HTR-8/SVneo (cell line): ENCODE measurements at regions not wholly inside any gene's neighbourhood (a gene's known extent, or its start where the extent isn't known, plus 50 kb on each side); places are given as distances from the start of the nearest gene placed in this dataset.

ENCODE experiments used
- DNase-seq: peaks from one replicate; pipeline ENCODE4 v3.0.0; 2011; ENCODE audit warnings: low spot score, mixed read lengths; ENCODE audit not compliant: insufficient read length
- FAIRE-seq: peaks from 2 replicates; lab custom pipeline; 2011; peaks lifted over from hg19 to GRCh38; lab: Jason Lieb, UNC

DNA sequence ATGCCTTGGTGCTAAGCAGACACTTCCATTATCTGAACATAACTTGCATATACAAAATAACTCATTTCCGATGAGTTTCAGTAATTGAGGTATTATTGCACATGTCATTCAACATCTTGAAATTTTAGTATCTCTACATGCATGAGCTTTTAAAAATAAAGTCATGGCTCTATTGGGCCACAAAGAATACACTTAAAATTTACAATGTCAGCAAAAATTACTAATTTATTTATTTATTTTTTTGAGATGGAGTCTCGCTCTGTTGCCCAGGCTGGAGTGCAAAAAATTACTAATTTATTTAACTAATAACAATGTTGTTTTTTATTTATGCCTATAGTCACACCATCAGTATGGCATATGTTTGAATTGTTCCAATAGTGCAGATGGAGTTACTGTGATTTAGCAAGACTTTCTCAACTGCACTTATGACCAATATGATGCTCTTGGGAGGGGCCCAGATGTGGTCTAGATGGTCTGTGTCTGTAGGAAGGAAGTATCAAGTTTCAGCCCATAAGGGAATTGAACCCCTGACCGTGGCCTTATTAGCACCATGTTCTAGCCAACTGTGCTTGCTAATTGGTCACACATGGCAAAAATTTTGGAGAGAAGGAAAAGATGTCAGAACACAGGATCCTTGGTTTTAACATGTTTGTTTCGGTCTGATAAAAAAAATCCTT, 370.7 kb upstream of the TSHZ2 start:
- peak; percentile 13 for FAIRE-seq

GRCh38 chr20:52596256-52596655, 375.9 kb upstream of the TSHZ2 start:
- FAIRE-seq (no peak), DNase-seq (no peak)

More for the DNA sequence above, 370.7 kb upstream of the TSHZ2 start:
- no peak for DNase-seq

GRCh38 chr20:52595518-52595917, 376.6 kb upstream of the TSHZ2 start:
- no peak for DNase-seq
- peak; percentile 80 for FAIRE-seq

DNA sequence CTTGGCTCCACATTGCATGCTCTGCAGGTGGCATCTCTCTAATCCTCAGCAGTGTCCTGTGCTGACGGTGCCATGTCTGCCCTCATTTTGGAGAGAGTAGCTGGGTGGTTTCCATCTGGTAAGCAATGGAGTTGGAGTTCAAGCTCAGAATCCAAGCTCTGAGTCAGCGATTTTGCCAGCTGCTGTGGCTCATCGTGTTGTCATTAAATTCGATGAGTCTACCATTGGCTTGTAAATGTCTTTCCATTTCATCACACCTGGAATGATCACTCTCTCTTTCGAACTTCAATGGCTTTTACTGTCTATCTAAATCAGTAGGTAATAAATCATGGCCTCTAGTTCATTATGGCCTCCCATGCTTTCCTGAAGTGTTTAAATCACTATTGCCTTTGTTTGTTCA, 378.5 kb upstream of the TSHZ2 start:
- FAIRE-seq (no peak), DNase-seq (no peak)

- FAIRE-seq, result peak; percentile 36
- DNase-seq, result no peak
Observed at GRCh38 chr20:52592567-52592966, 379.6 kb upstream of the TSHZ2 start.

GRCh38 chr20:52590100-52590499, 382.1 kb upstream of the TSHZ2 start:
- FAIRE-seq, result no peak

DNA sequence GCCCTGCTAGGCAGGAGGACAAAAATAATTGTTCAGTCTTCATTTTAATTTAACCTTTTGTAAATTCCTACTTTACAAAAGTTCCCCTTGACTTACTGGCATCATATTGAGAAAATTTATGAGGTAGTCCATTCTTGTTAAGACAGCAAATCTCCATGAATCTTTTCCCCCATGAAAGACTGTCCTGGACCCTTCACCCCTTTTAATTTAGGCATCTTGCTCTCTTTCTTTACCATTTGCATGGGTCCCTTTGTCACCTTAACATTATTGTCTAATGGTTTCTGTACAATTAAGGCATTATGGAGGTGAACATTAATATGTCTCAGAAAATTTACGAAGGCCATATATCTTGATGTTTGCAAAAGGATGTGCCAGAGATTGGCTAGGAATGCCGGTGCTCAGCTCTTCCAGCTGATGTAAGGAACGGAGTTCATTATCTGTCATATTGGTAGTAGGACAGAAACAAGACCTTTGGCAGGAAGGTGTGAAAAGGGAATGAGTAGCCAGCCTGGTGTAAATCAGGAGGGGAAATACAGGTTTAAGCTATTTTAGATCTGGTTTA, 382.8 kb upstream of the TSHZ2 start:
- DNase-seq, result no peak
- FAIRE-seq, result no peak

More at GRCh38 chr20:52590100-52590499, 382.1 kb upstream of the TSHZ2 start:
- DNase-seq, result no peak

DNA sequence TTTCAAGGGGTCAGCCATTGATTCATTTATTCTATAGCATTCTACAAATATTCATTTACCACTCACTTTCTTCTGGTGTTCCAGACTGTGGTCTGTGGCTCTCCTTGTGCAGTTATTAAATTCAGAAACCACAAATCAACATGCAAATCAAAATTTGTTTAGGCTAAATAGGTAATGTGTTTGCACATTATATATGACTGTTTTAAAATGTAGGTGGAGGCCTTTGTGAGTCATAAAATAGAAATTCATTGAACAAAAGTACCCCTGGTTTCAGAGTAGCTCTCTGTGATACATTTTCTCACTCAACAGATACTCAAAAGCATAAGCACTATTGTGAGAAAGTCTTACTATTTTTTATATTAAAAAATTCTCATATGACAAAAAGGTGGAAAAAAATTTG, 385.5 kb upstream of the TSHZ2 start:
- FAIRE-seq, result no peak
- DNase-seq, result no peak

DNA sequence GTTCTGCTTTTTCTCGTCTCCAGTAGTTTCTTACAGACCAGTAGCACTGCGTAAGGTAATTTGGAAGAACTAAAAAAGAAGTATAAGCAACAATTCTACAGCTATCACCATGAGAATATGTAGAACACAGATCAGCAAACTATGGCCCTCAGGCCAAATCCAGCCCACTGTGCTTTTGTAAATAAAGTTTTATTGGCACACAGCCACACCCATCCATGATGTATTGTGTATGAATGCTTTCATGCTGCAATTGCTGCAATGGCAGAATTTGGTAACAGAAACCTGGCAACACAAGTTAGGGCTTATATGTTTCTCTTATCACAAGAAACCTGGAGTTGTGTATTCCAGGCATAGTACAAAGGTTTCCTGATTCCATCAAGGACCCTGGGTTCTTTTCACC, 386.8 kb upstream of the TSHZ2 start:
- FAIRE-seq, result no peak
- no peak for DNase-seq

- no peak for DNase-seq
Observed at GRCh38 chr20:52578559-52578958, 387.0 kb upstream of the ZFP64 start.

DNA sequence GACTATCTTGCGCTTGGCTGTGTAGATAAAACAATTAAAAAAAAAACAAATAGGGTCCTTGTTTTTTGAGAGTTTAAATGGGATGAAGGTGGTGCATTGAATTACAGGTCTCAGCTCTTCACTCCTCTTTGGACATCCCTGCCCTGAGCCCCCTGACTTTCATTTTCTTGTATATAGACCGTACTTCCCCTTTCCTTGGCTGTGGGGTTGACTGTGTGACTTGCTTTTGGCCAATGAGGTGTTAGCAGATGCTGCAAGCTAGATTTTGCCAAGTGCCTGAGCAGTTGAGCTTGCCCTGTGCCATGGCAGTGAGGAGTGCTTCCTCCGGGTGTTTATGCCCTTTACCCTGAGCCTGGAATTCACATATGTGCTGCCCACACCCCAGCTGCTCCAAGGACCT, 386.1 kb upstream of the ZFP64 start:
- FAIRE-seq (peak; percentile 20), DNase-seq (no peak)

More at GRCh38 chr20:52578559-52578958, 387.0 kb upstream of the ZFP64 start:
- peak; percentile 65 for FAIRE-seq

DNA sequence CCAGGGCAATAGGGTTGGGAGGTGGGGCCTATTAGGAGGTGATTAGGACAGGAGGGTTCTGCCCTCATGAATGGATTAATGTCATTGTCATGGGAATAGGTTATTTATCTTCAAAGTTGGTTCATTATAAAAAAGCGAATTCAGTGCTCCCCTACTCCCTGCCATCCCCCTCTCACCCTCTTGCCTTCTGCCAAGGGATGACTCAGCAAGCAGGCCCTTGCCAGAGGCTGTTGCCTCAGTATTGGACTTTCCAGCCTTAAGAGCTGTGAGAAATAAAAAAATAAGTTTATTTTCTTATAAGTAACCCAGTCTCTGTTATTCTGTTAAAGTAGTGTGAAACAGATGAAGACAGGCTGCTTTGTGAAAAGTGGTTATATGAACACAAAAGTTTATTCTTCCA, 381.1 kb upstream of the ZFP64 start:
- no peak for FAIRE-seq
- DNase-seq, result no peak

GRCh38 chr20:52569201-52569600, 377.6 kb upstream of the ZFP64 start:
- DNase-seq, result no peak
- FAIRE-seq, result peak; percentile 16

GRCh38 chr20:52565614-52566013, 374.0 kb upstream of the ZFP64 start:
- peak; percentile 88 for FAIRE-seq
- no peak for DNase-seq

DNA sequence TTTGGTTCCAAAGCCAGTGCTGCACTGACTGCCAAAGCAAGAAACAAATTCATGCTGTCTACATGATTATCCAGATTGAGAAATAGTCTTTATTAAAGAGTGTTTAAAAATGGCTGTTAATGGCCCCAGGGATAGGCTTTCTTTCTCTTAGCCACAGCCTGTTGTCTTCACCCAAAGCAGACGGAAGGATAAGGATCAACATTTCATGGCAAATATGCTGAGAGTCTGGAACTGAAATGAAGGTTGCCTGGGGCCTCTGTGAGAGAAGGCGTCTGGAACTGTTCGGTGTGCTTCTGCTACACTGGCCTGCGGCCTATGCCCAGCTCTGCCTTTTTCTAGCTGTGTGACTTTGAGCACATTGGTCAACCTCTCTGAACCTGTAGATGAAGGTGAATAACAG, 373.0 kb upstream of the ZFP64 start:
- DNase-seq (no peak), FAIRE-seq (no peak)

- no peak for DNase-seq
Observed at GRCh38 chr20:52552181-52552872, 360.7 kb upstream of the ZFP64 start.

DNA sequence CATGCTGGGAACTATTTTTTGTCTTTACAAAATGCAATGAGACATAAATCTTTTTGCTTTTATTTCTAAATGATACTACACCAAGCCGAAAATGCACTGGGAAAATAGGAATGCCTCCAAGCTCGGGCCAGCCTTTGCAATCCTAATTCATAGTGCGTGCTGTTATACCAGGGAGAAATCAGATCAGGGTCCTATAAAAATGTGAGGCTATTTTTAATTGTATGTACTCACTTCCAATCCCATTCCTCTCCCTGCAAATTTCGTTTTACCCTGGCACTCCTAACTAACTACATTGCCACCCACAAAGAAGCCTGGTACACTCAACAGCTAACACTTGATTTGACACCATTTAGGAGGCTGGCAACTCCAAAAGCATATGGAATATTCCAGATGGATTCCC, 350.6 kb upstream of the ZFP64 start:
- DNase-seq (no peak), FAIRE-seq (no peak)

More at GRCh38 chr20:52552181-52552872, 360.7 kb upstream of the ZFP64 start:
- peak; percentile 16 for FAIRE-seq

- DNase-seq (no peak), FAIRE-seq (peak; percentile 86)
Observed at GRCh38 chr20:52540509-52540908, 348.9 kb upstream of the ZFP64 start.

- no peak for FAIRE-seq
- no peak for DNase-seq
Observed at GRCh38 chr20:52539891-52540290, 348.3 kb upstream of the ZFP64 start.

DNA sequence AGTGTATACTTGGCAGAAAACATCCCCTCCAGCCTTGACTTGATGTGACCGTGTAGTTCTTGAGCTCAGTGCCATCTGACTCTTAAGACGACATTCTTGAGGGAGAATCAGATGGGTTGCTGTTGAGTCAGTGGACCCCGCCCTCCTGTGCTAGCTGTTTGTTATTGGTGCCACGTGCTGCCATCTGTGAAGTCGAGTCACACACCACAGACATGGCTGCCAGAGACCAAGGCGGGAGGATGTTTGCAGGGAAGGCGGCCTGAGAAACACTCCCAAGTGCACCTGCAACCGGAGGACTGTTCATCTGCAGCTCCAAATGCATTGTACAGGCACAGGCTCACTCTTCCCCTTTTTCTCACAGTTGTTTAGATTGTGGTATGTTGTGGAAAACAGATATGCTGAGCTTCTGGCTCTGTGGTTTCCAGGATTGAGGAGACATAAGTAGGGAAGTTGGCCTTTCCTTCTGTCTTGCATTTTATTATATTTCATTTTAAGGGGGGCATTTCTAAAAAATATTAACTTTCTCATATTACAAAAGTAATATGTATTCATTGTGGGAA, 345.3 kb upstream of the ZFP64 start:
- peak; percentile 44 for FAIRE-seq
- no peak for DNase-seq

- DNase-seq (no peak), FAIRE-seq (peak; percentile 51)
Observed at GRCh38 chr20:52536040-52536439, 344.5 kb upstream of the ZFP64 start.
